ENCODE measurements at regions not wholly inside any gene's neighbourhood (a gene's known extent, or its start where the extent isn't known, plus 50 kb on each side); places are given as distances from the start of the nearest gene placed in this dataset.

DNA sequence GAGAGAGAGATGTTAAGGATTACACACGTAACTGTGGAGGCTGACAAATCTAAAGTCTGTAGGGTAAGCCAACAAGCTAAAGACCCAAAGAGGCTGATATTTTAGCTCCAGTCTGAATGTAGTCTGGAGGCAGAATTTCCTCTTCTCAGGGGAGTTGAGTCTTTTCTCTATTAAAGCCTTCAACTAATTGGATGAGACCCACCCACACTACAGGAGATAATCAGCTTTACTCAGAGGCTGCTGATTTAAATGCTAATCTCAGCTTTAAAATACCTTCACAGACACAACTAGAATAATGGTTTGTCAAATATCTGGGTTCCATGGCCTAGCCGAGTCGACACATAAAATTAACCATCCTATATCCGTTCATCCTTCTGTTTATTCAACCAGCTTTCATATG lies 204.3 kb upstream of the PSMD7 start:
- DNase-seq = no peak
- H3K27me3 ChIP-seq = no peaks in the 10 kb centered on the region

DNA sequence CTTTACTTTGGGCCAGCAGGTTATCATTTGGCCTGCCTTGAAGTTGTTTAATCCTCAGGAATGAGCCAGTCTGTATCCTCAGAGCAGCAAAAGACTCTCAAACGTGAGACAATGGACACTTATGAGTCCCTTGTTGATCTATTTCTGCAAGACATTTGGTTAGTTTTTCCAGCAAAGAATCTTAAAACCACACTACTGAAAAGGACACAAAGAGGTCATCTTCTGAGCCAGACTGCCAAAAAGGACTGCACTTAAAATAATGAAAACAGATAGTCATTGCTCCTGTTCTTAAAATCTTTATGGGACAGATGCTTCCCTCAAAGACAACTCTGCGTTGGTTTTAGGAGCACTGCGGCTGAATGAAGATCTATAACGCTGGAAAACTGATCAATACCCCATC lies 205.7 kb upstream of the PSMD7 start:
- Histone ChIP-seq H3K9me3 (replicated peaks) (no peaks in the 10 kb centered on the region), H3K27me3 (no peaks in the 10 kb centered on the region), H3K36me3 (no peaks in the 10 kb centered on the region), H3K4me3 (no peak overlapping the region), H3K4me1 (no peaks in the 10 kb centered on the region), H3K27ac (no peak overlapping the region)
- DNase-seq = no peak

More for the DNA sequence above, 204.3 kb upstream of the PSMD7 start:
- H3K36me3 ChIP-seq = no peaks in the 10 kb centered on the region
- H3K27ac ChIP-seq = no peak overlapping the region
- H3K4me1 ChIP-seq = no peaks in the 10 kb centered on the region
- H3K4me3 ChIP-seq = no peak overlapping the region
- H3K9me3 ChIP-seq (replicated peaks) = no peaks in the 10 kb centered on the region

DNA sequence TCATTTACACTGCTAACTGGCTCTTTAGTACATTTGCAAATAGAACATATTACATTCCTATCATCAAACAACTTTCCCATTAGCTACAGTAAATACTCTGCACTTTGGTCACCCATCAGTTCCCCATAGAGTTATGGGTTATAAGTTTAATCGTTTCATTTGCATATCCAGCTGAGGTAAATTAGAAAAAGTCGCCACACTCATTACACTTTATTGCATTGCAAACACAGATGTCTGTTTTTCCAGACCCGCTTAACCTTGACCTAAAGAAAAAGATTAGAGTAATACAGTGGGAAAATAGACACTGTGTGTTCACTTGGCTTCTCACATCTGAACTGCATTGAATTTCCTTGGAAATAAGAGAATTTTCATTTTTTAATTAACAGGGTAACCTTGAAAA lies 213.1 kb upstream of the PSMD7 start:
- Histone ChIP-seq H3K27ac (no peak overlapping the region), H3K27me3 (no peaks in the 10 kb centered on the region), H3K4me1 (no peaks in the 10 kb centered on the region), H3K36me3 (no peaks in the 10 kb centered on the region), H3K9me3 (replicated peaks) (no peaks in the 10 kb centered on the region), H3K4me3 (no peak overlapping the region)
- DNase-seq = no peak

DNA sequence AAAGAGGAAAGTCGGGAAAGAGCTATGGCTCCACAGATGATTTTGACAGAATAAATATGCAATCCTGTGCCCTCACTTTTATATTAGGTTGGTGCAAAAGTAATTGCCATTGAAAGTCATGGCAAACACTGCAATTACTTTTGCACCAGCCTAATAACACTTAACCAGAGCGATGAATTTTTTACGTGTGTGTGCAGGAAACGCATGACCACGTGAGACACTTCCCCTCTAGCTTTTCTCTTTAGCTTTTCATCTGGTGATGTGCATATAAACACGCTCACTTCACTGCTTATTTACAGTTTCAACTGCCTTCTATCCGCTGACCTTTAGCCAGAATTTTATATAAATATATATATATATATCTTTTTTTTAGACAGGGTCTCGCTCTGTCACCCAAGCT lies 216.3 kb upstream of the PSMD7 start:
- H3K36me3 ChIP-seq = no peaks in the 10 kb centered on the region
- no peak for DNase-seq
- no peaks in the 10 kb centered on the region for H3K4me1 ChIP-seq
- H3K27ac ChIP-seq = no peak overlapping the region
- H3K9me3 ChIP-seq (replicated peaks) = no peaks in the 10 kb centered on the region
- no peaks in the 10 kb centered on the region for H3K27me3 ChIP-seq
- H3K4me3 ChIP-seq = no peak overlapping the region

DNA sequence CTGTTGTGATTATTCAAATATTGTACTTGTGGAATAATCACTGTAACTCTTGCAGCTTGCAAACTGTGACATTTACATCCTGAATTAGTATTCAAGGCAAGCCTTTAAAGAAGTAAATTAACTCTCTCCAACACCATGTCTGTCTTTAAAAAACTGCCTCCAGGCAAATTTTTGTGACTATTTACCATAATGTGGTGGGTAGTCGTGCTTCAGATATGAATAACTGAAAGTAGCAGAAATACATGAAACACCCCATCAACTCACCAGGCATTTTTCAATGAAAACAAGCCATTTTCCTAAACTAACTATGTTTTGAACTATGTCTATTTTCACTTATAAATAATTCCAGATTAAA lies 217.4 kb upstream of the PSMD7 start:
- Histone ChIP-seq H3K4me3 (no peak overlapping the region), H3K36me3 (no peaks in the 10 kb centered on the region), H3K4me1 (no peaks in the 10 kb centered on the region), H3K27me3 (no peaks in the 10 kb centered on the region), H3K27ac (no peak overlapping the region), H3K9me3 (replicated peaks) (no peaks in the 10 kb centered on the region)
- no peak for DNase-seq

DNA sequence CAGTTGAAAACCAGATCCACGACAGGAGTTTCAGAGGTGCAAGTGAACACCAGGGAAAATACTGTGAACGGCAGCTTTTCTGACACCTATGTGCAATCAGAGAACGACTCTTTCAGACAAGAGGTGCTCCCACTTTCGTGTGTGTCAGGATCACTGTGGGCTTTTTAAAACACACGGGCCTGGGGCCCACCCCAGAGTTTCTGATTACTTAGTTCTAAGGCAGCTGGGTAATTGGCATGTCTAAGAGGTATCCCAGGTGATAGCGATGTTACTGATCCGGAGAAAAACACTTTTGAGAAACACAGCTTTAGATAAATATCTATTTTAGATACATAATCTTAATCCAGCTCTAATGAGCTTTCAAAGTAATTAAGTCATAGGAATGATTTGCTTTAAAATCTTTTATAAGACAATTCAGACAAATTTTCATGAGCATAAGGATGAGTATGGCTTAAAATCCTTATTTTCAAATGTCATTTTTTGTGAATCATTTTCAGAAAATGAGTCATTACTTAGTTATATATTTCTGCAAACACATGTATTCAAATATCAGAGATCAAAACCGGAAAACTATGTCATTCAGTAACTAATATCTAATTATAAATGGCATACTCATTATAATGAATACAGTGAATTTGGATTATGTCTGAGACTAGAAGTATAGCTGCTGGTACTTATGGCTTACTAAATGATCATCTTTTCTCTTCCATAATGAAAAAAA lies 217.9 kb upstream of the PSMD7 start:
- no peak overlapping the region for H3K27ac ChIP-seq
- H3K9me3 ChIP-seq (replicated peaks) = no peaks in the 10 kb centered on the region
- H3K4me1 ChIP-seq = no peaks in the 10 kb centered on the region

DNA sequence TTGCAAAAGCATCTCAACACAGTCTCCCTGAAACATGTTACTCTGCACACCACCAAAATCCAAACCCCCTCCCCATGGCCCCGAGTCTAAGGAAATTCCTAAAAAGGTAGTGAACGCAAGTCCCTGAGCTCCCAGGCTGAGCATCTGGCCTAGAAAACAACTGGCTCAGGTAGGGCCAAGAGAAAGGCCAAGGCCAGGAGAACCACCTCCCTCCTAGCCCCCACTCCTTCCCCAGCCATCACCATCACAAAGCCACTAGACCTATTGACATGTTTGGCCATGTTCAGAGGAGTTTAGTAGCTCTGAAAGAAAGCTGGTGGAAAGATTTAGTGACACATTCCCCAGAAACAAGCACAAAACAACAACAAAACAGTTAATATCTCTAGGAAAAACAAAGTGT lies 220.0 kb upstream of the PSMD7 start:
- Histone ChIP-seq H3K4me1 (no peaks in the 10 kb centered on the region), H3K36me3 (no peaks in the 10 kb centered on the region)
- no peak for DNase-seq

More for the DNA sequence above, 217.9 kb upstream of the PSMD7 start:
- no peak for DNase-seq
- no peak overlapping the region for H3K4me3 ChIP-seq
- H3K36me3 ChIP-seq = no peaks in the 10 kb centered on the region
- H3K27me3 ChIP-seq = no peaks in the 10 kb centered on the region

DNA sequence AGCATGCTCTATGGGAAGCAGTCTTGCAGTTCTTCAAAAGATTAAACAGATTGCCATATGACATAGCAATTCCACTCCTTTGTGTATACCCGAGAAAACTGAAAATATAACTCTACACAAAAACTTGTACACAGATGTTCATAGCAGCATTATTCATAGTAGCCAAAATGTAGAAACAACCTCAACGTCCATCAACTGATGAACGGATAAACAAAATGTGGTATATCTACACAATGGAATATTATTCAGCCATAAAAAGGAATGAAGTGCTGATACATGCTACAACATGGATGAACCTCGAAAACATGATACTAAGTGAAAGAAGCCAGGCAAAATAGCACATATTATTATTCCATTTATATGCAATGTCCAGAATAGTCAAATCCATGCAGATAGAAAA lies 221.2 kb upstream of the PSMD7 start:
- Histone ChIP-seq H3K27me3 (no peaks in the 10 kb centered on the region), H3K36me3 (no peaks in the 10 kb centered on the region), H3K4me1 (no peaks in the 10 kb centered on the region), H3K9me3 (replicated peaks) (no peaks in the 10 kb centered on the region), H3K27ac (no peak overlapping the region), H3K4me3 (no peak overlapping the region)
- DNase-seq = no peak

More for the DNA sequence above, 220.0 kb upstream of the PSMD7 start:
- Histone ChIP-seq H3K27ac (no peak overlapping the region), H3K4me3 (no peak overlapping the region), H3K9me3 (replicated peaks) (no peaks in the 10 kb centered on the region), H3K27me3 (no peaks in the 10 kb centered on the region)

DNA sequence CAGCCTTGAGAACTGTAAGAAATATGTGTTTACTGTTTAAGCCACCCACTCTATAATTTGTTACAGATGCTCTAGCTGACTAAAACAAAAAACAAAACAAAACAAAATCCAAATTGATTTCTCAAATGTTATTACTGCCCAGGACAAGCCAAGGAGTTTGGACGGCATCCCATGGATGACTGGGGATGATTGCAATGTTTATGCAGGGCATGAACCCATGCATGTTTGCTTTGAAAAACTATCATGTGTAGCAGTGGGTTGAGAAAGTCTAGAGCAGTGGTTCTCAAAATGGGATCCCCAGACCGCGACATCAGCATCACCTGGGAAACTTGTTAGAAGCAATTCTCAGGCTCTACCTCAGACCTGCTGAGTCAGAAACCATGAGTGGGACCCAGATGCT lies 223.2 kb upstream of the PSMD7 start:
- Histone ChIP-seq H3K4me1 (no peaks in the 10 kb centered on the region), H3K4me3 (no peak overlapping the region), H3K36me3 (no peaks in the 10 kb centered on the region), H3K9me3 (replicated peaks) (no peaks in the 10 kb centered on the region), H3K27ac (no peak overlapping the region), H3K27me3 (no peaks in the 10 kb centered on the region)
- DNase-seq = no peak

DNA sequence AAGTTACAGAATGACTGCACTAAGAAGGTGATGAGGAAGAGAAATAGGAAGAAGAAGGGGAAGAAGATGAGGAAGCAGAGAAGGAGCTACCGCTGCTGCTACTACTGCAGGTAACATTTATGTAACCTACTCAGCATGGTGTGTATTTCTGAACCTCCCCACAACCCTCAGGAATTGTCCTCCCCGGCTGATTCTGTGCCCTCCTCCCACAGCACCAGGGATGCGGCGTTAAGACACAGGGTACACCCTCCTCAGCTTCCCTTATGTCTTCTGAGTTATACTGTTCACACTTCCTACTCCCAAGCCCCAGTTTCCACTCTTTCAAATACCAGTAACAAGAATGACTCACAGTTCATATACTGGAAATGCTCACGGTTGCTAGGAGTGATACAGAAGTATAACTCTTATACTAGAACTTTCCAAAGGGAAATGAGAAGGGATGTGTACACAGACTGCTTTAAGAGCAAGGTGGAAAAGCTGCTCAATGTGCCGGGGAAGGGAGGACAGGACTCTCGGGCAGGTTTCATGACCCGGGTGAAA lies 224.5 kb upstream of the PSMD7 start:
- no peaks in the 10 kb centered on the region for H3K27me3 ChIP-seq
- no peaks in the 10 kb centered on the region for H3K9me3 ChIP-seq (replicated peaks)
- no peak for DNase-seq
- no peaks in the 10 kb centered on the region for H3K36me3 ChIP-seq
- no peaks in the 10 kb centered on the region for H3K4me1 ChIP-seq
- no peak overlapping the region for H3K4me3 ChIP-seq
- H3K27ac ChIP-seq = no peak overlapping the region

DNA sequence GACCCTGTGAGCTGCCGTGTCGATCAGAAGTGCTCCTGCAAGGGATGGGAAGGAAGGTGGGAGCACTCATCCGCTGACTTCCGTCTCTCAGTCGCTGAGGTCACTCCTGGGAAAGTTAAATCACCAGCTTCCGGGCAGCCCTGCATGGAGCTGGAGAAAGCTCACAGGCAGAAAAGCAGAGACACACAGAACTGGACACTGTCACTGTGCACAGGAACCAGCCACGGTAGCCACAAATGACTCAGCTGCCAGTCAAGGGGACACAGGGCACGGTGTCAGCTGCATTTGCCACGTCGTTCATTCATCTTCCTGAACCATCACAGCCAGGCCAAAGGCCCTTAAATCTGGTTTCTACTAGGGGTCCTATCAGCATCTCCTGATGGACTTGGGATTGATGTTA lies 226.4 kb upstream of the PSMD7 start:
- H3K27ac ChIP-seq = no peak overlapping the region
- no peak for DNase-seq
- no peaks in the 10 kb centered on the region for H3K36me3 ChIP-seq
- H3K9me3 ChIP-seq (replicated peaks) = no peaks in the 10 kb centered on the region
- H3K4me3 ChIP-seq = no peak overlapping the region
- no peaks in the 10 kb centered on the region for H3K4me1 ChIP-seq
- H3K27me3 ChIP-seq = no peaks in the 10 kb centered on the region

DNA sequence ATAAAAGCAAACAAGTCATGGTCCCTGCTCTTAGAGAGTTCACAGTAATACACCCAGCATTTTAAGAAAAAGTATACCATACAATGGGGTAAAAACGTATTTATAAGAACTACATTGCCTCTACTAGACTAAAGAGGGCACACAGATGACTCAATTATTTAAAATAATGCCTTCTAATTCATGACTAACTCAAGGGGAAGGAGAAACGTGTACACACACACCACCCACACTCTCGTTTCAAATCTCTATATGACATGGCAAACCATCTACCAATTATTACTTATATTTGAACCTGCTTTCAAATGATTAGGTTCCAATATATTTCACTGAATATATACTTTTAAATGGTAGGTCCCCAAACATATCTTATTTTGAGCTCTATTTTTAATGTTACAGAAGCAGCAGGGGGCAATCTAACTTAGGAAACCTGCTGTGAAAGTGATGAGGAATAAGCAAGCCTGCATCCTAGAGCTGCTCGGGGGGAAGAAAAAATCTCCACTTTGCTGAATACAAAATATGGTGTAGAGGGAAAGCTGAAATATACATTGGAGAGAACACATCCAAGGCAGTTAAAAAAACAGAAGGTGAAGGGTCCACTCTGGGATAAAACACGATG lies 232.4 kb upstream of the PSMD7 start:
- H3K27ac ChIP-seq = no peak overlapping the region
- H3K4me3 ChIP-seq = no peak overlapping the region
- H3K36me3 ChIP-seq = no peaks in the 10 kb centered on the region

DNA sequence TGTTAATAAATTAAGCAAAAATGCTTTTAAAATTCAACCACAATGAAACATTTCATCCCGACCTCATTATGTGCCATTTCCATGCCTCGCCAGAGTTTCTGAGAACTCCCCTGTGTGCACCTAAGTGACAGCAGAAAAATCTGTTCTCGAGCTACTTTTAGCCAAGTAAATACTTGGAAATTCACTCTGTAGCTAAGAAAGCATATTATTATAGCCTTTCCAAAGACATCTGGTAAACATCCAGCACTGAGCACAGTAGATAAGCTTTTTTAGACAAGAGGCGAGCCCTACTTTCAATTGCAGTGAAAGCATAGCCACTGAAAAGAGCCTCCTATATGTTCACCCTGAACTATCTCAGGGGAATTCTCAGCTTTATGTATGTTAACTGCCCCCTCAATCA lies 242.8 kb upstream of the PSMD7 start:
- H3K27ac ChIP-seq = no peak overlapping the region
- H3K4me1 ChIP-seq = no peaks in the 10 kb centered on the region
- no peaks in the 10 kb centered on the region for H3K36me3 ChIP-seq
- H3K27me3 ChIP-seq = no peaks in the 10 kb centered on the region
- DNase-seq = no peak
- H3K4me3 ChIP-seq = no peak overlapping the region
- H3K9me3 ChIP-seq (replicated peaks) = no peaks in the 10 kb centered on the region

More for the DNA sequence above, 232.4 kb upstream of the PSMD7 start:
- H3K27me3 ChIP-seq = no peaks in the 10 kb centered on the region
- H3K4me1 ChIP-seq = no peaks in the 10 kb centered on the region
- DNase-seq = no peak
- H3K9me3 ChIP-seq (replicated peaks) = no peaks in the 10 kb centered on the region

DNA sequence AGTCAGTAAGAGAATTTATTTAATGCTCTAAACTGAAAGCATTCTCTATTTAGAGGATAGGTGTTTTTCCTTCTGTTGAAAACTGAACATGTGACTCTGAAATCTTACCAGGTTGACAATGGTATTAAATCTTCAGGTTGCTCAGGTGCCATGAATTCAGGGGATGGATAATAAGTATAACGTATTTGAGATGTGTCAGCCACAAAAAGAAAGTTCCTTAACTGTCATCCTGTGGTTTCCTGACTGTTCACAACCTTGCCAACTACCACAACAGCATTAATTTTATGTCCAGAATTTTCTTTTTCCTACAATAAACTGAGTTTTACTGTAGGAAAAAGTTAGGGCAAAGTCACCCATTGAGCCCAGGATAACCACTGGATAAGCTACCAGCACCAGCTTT lies 243.3 kb upstream of the PSMD7 start:
- no peak overlapping the region for H3K4me3 ChIP-seq
- H3K27me3 ChIP-seq = no peaks in the 10 kb centered on the region
- no peaks in the 10 kb centered on the region for H3K36me3 ChIP-seq
- no peaks in the 10 kb centered on the region for H3K4me1 ChIP-seq
- H3K9me3 ChIP-seq (replicated peaks) = no peaks in the 10 kb centered on the region
- H3K27ac ChIP-seq = no peak overlapping the region
- DNase-seq = no peak

DNA sequence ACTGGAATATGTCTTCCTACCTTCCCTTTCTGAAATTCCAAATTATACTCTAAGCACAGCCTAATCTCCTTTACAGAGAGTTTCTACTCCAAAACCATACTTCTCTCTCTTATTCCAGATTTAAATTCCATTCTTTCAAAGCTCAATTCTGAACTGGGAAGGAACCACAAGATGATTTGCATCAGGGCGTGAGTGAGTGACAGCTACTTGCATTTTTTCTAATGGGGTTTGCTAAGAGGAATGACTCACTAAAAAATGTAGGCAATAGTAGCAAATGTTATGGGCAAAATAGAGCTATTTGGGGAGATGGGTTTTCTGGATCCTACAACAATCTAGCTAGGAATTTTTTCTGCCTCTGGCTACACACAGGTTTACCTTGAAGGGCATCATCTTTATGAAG lies 244.6 kb upstream of the PSMD7 start:
- H3K9me3 ChIP-seq (replicated peaks) = no peaks in the 10 kb centered on the region
- no peaks in the 10 kb centered on the region for H3K36me3 ChIP-seq
- no peaks in the 10 kb centered on the region for H3K4me1 ChIP-seq
- no peak overlapping the region for H3K4me3 ChIP-seq
- no peaks in the 10 kb centered on the region for H3K27me3 ChIP-seq
- no peak overlapping the region for H3K27ac ChIP-seq
- DNase-seq = no peak

DNA sequence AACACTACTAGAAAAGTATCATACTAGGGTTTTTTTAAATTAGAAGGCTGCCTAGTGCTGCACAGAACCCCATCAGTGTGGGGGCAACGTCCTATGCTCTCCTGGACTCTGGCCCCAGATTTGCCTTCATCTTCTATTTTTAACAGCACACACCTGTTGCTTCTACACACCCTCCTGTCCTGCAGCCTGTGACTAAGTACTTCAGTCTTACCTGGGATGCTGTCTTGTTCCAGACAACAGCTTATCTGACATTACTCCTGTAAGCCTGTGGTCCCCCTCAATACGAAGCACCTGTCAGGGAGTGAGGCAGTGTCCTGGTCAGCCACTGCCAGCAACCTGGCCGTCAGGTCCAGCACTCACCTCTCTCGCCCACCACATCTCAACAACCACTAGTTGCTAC lies 247.6 kb upstream of the PSMD7 start:
- Histone ChIP-seq H3K36me3 (no peaks in the 10 kb centered on the region), H3K4me3 (no peak overlapping the region), H3K4me1 (no peaks in the 10 kb centered on the region), H3K27me3 (no peaks in the 10 kb centered on the region), H3K27ac (no peak overlapping the region), H3K9me3 (replicated peaks) (no peaks in the 10 kb centered on the region)
- no peak for DNase-seq

Data from SJCRH30 (cell line).